HG03108 (cell line): ENCODE measurements at regions not wholly inside any gene's neighbourhood (a gene's known extent, or its start where the extent isn't known, plus 50 kb on each side); places are given as distances from the start of the nearest gene placed in this dataset.

ENCODE experiments used
- ATAC-seq: cut with Tn5 transposase; IDR thresholded peaks from one replicate; pipeline ENCODE4 v1.9.1; 2021; ENCODE audit warnings: moderate library complexity; ENCODE audit not compliant: unreplicated experiment

DNA sequence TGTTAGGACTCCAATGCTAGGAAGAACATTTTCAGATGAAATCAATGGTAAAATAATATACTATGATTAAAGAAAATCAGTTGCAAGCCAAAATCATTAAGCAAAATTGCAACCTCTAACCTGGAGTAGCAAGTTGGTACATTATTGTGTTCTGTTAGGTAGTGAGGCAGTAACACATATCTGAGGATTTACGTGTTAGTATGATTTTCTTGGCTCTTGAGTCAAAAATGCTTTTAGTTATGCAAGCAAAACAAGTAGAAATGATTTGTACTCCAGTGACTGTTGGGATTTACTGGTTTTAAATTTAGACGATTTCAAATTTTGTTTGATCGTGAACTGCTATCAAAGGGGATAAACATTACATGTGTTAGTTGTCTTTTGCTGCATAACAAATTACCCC, 293.0 kb upstream of the BTBD3 start:
- no peak for ATAC-seq

DNA sequence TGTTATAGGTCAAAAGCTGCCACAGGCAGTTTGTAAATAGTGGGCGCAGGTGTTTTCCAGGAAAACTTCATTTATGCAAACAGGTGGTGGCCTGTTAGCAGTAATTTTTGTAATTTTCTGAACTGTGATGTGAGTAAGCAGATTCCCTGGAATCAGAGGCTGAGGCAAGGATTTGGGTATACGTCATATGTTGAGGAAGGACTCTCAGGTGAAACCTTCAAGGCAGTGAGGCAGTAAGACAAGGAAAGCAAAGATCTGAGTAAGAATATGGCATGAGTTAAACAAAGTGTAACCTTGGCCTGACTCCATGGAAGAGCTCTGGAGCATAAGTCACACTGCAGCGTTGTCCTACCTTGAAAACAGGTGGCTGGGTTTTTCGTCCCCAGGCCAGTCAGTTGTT, 291.1 kb upstream of the BTBD3 start:
- no peak for ATAC-seq

DNA sequence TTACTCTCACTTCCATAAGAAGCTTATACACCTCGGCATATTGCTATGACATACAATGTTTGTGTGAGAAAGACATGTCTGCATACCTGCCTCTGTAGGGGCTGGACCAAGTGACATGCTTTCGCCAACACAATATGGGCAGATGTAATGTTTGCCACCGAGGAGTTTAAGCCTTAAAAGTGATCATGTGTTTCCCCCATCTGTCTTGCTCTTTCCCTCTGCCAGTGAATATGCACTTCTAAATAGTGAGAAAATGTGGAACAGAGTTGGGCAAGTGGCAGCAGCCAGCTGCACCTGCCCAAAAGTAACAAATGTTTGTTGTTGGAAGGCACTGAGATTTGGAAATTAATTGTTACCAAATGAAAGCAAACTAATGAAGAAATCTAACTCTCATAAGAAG, 274.8 kb upstream of the BTBD3 start:
- no peak for ATAC-seq

GRCh38 chr20:11646359-11646758, 271.3 kb upstream of the BTBD3 start:
- ATAC-seq: no peak

DNA sequence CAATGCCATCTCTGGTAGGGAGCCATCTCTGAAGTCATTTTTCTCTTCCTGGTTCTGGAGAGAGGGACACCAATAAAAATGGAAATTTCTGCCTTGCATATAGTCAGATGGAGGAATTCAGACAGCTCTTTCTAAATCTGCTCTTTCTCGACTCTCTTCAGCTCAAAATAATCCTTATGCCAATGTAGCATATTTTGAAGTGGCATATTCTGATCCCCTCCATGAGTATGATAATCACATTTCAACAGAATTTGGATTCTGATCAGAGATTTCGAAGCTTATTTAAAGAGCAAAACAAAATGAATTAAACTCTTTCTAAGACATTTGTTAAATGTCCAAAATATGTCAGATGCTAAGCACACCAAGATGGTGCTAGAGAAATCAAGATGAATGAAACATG, 267.1 kb upstream of the BTBD3 start:
- ATAC-seq: no peak

DNA sequence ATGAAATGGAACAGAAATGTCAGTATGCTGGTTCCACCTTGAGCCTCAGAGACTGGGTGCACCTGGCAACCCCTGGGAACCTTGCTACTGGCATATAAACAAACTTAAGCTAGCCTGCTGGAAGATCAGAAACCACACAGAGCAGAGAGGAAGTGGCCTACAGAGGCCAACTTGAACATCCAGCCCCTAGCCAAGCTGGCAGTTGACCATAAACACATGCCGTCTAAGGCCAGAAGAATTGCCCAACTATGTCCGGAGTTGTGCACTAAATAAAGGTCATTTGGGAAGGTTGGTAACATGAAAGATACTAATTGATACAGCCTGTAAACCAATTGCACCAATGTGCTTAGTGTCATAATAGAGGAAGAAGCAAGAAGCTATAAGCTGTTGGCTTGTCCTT, 266.6 kb upstream of the BTBD3 start:
- ATAC-seq: no peak

- no peak for ATAC-seq
Observed at GRCh38 chr20:11651647-11652046, 266.0 kb upstream of the BTBD3 start.

GRCh38 chr20:11652128-11652527, 265.6 kb upstream of the BTBD3 start:
- ATAC-seq: no peak

DNA sequence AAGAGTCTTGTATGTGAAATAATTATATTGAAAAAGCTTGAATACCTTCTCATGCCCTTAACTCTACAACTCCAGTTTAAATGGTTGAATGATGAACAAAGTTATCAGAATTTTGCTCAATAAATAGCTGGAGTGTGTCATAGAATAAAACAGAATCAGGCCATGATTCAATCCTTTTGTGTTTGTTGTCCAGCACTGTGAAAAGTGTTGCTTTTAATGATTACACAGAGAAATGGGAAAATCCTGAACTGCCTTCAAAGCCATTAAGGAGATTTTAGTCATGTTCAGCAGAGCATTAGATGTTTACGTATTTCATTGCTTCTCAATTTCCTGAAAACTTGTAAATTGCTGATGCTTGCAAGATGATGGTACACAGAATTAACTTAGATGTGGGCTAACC, 262.9 kb upstream of the BTBD3 start:
- ATAC-seq: no peak

DNA sequence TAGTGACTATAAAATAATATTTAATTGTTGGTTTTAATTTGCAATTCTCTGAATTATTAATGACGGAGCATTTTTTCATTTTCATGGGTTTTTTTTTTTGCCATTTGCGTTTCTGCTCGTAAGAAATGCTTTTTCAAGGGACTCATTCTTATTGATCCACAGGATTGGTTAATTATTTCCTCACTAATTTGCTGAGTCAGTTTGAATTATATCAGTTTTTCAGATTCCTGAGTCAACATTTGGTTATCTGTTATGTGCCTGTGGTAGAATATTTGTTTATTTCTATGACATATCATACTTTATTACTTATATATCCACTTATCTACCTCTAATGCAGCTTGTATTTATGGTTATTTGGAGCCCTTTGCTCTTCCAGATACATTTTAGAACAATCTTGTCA, 257.0 kb upstream of the BTBD3 start:
- ATAC-seq: no peak

DNA sequence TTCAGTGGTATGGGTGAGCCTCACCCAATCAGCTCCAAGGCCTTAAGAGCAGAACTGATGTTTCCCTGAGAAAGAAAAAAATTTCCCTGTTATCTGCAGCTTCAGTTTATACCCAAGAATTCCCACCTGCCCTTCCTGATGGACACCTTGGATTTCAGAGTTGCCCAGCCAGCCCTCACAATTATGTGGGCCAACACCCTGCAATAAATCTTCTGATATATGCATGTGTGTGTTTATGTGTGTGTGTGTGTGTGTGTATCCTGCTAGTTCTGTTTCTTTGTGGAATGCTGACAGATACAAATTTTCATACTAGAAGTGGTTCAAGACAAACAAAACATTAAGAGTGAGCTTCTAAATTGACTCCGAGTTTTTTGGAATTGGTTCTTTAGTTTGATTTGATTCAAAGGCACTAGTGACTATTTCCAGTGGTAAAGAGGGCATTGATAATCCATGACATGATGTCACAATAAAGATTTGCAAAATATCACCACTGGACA, 246.6 kb upstream of the BTBD3 start:
- no peak for ATAC-seq

DNA sequence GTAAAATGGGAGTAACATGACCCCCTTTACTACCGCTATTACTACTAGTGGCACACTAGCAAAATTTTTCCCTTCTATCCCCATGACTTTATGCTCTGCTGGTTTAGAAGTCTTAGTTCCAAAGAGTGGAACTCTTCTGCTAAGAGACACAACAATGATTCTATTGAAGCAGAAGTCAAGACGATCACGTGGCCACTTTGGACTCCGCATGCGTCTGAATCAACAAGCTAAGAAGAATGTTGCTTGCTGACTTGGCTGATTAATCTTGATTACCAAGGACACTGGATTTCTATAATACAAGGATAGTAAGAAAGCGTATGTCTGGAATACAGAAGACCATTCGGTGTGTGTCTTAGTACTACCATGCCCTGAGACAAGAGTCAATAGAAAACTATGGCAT, 244.7 kb upstream of the BTBD3 start:
- ATAC-seq: no peak

DNA sequence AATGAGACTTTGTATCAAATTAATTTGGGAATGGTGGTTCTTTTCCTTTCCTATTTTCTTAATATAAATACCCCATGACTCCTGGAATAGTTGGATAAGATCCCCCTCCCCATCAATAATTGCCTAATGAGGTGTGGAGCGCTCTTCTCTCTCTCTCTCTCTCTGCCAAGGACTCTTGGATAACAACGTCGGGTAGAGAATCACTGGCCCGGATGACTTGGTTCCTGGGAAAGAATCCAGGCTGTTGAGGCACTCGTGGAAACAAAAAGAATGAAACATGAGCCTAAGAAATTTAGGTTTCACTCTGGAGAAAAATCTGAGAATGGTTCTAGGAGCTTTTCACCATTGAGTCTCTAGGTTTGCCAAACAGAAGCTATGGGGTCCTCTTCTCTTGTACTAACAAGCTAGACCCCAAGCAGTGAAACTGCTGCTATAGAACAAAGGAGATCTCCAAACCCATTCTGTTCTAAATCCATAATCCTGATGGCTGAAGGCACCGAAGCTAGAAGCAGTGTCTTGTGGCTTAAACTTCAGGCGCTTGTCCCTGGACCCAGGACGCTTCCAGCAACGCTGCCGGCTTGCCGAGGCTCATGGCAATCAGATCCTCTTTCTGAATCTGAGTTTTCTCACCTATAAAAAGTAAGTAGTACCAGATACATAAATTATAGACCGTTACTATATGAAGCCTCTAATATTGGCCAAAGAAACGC, 241.6 kb upstream of the BTBD3 start:
- no peak for ATAC-seq

- ATAC-seq: no peak
Observed at GRCh38 chr20:11676630-11677287, 240.9 kb upstream of the BTBD3 start.

DNA sequence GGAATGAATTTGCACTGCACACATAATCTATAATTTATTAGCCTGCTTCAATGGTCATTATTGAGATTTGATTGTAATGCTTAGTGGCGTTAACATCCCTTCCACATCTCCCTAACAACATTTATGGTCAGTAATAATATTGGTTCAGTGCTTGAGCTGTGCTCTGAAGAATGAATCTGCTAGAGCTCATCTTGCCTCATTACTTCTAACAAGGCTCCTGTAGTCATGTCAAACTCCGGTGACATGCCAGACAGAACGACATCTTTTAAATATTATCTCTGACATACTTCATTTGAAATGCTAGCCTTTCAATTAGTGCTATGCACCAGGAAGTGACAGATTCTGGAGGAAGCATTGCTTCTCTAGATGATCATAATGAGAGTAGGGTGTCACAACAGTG, 240.3 kb upstream of the BTBD3 start:
- ATAC-seq: no peak

- no peak for ATAC-seq
Observed at GRCh38 chr20:11677836-11678235, 239.9 kb upstream of the BTBD3 start.

- ATAC-seq: no peak
Observed at GRCh38 chr20:11682285-11682684, 235.4 kb upstream of the BTBD3 start.

DNA sequence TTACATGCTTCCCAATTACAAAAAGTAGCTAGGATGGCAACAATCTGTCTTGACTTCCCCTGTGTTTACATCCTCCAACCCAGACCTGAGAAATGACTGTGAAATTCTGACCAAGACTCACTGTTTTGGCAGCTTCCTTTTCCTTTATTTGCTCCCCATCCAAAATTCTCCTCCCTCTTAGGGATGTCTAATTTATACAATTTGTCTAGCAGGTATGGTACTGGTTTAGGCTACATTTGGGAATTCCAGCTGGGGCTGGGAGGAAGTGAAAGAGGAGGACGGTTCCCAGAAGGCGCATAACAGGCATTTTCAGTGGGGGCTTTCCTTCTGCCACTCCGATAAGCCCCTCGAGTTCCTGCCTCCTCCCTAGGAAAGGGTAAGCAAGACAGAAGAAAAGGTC, 231.5 kb upstream of the BTBD3 start:
- ATAC-seq: no peak

- ATAC-seq: no peak
Observed at GRCh38 chr20:11686820-11687543, 230.7 kb upstream of the BTBD3 start.

DNA sequence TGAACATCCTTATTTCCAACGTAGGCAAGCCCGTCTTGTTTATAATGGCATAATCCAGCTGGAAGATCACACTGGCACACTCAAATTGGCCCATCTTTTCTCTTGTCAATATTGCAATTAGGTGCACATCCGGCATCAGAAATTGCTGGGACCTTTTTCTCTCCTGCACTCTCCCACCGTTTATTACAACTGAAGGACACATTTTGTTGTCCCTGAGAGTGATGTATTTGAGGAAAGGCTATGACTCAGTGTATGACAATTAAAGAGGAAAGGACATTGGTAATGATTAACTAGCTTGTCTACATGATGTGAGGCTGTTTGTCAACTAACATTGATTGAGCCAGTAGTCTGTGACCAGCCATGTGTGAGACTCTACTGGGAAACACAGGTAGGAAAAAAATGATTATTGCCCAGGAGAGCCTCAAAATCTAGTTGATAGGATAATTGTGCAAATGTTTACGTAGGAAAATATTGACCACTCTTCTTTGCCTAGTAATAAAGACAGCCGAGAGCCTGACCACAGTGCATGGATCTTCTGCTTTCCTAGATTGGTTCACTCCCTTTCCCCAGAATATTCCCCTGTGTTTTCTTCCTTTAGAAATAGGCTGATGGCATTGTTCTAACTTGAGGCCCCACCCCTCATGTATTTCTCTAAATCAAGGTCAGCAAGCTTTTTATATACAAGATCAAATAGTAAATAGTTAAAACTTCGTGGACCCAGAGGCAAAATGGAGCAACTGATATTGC, 230.0 kb upstream of the BTBD3 start:
- ATAC-seq: no peak

GRCh38 chr20:11689262-11689661, 228.4 kb upstream of the BTBD3 start:
- ATAC-seq: no peak
